M059J (cell line): ENCODE measurements at regions not wholly inside any gene's neighbourhood (a gene's known extent, or its start where the extent isn't known, plus 50 kb on each side); places are given as distances from the start of the nearest gene placed in this dataset.
A peak's percentile ranks its signal among the peaks of the same experiment; 100 is the strongest.

Experiments used
- DNase-seq: peaks from one replicate; pipeline ENCODE4 v3.0.0-alpha.2; 2012; ENCODE audit warnings: low read depth

DNA sequence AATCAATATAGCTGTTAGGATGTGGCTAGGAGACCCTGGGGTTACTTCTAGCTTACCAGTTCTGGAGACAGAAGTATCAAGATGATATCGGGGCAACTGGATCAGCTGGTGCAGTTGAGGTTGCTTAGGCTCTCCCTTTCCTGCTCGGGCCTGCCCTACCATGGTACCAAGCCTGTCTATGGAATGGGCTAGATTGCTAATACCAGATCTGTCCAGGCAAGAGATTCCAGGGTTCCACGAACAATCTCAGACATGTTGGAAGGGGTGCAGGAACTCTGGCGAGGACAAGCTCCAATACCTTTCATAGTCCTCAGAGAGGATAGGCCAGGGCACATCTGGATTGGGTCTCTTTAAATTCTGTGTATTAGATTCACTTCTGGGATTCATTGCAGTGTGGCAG is 53.8 kb downstream of the ADM start:
- no peak for DNase-seq

DNA sequence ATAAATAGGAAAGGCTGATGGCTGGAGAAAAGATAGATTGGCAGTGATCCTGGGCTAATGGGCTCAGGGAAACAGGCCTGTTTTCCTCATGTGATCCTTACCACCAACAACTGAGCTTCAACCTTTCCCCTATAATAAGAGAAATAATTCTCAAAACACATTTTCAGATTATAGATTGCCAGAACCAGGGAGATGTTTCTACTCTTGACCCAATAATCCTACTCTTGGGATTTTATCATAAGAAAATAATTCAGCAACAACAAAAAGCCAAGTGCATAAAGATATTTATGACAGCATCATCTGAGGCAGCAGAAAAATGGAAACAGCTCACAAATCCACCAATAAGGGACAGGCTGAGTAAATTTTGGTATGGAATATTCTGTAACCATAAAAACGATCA is 54.3 kb downstream of the ADM start:
- no peak for DNase-seq

- no peak for DNase-seq
These were observed 56.0 kb downstream of the ADM start for GRCh38 chr11:10360835-10361234.

DNA sequence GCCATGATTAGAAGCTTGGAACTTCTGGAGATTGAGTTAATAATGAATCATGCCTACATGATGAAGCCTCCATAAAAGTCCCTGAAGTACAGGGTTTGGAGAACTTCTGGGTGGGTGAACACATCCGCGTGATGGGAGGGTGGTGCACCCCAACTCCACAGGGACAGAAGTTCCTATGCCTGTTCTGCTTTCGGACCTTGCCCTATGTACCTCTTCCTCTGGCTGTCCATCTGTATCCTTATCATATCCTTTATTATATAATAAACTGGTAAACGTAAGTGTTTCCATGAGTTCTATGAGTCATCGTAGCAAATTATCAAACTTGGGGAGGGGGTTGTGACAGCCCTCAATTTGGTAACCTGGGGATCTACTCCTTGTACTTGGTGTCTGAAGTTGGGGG is 60.2 kb downstream of the ADM start:
- DNase-seq: no peak

GRCh38 chr11:10366568-10367331 is 61.9 kb downstream of the ADM start:
- DNase-seq: peak; percentile 97

DNA sequence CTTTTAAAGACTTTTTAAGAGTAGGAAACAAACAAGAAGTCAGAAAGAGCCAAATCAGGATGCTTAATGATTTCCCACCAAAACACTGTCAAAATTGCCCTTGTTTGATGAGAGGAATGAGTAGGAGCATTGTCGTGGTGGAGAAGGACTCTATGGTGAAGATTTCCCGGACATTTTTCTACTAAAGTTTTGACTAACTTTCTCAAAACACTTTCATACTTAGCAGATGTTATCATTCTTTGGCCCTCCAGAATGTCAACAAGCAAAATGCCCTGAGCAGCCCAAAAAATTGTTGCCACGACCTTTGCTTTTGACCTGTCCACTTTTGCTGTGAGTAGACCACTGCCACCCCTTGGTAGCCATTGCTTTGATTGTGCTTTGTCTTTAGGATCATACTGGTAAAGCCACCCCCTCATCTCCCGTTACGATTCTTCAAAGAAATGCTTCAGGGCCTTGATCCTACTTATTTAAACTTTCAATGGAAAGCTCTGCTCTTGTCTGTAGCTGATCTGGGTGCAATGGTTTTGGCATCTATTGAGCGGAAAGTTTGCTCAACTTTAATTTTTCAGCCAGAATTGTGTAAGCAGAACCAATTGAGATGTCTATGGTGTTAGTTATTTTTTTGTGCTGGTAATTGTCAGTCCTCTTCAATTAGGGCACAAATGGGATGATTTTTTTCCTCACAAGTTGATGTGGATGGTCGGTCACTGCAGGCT is 67.2 kb downstream of the ADM start:
- no peak for DNase-seq

DNA sequence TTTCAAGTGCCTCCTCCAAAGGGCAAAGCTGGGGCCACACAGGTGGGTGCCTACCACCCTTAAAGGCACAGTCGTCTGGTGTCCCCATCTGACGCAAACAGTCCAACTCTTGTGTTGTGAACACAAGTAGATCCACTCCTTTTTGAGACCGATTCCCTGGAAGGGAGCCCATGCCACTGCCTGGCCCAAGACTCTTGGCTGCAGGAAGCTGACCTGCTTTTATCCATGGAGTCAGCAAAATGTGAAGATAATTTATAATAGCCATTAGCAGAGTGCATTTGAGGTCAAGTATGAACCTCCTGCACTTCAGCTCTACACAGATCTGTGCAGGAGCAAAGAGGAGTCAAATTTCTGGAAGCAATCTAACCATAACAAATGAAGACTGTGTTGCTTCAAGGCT is 68.5 kb downstream of the ADM start:
- DNase-seq: peak; percentile 93

GRCh38 chr11:10373929-10374328 is 69.1 kb downstream of the ADM start:
- DNase-seq: no peak

GRCh38 chr11:10374386-10374785 is 69.5 kb downstream of the ADM start:
- peak; percentile 54 for DNase-seq

DNA sequence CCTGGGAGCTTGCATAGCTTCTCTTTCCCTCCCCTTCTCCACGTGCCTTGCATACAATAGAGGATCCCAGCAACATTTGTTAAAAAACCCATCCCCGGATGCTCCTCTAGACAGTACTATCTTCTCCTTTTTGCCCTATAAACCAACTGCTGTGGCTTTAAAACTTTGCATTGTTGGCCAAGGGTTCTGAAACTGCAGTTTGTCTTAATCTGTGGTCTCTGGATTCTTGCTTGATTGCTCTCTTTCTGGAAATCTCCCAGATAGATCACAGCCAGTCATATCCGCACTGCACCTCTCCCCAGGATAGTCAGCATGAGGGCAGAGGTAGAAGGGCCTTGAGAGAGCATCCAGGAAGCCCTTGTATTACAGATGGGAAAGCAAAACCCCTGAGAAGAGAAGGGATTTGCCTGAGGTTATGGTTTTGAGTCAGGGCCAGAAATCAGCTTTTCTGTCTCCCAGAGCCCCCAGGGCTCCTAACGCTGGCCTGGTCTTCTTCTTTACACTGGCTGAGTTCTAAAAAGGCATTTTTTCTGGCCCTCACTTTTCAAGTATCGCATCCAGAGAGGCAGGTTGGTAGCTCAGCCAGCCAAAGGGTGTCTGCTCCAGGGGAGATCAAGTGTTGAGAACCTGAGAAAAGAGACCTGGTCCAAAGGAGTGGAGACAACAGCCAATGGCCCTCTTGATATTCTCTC is 70.6 kb downstream of the ADM start:
- peak; percentile 99 for DNase-seq

DNA sequence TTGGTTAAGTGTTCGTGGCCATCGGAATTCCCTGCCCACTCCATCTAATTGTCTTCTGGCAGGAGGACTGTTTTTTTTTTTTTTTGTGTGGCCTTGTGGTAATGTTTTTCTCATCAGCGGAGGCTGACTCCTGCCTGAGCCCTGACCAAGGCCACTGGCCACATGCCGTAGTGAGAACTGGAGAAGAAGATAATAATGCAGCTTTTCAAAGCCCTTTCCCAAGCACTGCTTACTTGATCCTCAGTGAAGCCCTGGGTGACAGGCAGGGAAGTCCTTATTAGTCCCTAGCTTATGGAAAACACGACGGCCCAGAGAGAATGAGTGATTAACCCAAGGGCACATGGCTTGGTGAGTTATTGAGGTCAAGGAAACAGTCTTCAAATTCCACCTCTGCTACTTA is 71.2 kb downstream of the ADM start:
- DNase-seq: peak; percentile 93

DNA sequence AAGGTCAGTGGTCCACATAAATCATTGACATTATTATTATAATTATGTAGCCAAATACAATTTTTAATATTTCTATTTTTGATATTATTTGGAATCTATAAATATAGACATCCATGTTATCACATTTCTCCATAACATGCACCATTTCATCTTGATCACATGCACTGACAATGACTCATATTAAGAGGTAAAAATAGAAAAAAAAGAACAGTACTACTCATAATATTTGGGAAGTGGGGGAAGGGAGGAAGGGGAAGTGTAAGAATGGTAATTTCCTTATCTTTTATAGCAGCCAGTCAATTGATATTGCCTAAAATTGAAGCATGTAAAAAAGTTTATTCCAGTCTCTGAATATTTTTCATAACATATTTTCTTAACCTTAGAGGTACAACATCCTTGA is 72.3 kb downstream of the ADM start:
- peak; percentile 42 for DNase-seq

DNA sequence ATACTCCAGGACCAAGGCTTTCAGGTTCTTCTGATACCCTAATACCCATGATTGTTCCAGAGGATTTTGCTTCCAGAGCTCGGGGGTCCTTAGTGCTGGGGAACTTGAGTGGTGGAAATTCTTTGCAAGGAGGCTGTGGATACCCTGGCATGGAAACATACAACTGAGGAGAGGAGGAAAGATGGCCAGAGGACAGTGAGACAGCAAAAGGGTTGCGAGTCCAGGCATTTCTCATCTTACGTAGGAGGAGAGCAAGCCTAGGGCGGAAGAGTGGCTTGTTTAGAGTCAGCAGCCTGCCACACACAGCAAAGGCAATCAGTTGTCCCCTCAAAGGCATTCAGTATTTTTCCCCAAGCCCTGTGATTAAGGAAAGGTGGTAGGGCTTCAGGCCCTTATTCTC is 73.5 kb downstream of the ADM start:
- DNase-seq: no peak

DNA sequence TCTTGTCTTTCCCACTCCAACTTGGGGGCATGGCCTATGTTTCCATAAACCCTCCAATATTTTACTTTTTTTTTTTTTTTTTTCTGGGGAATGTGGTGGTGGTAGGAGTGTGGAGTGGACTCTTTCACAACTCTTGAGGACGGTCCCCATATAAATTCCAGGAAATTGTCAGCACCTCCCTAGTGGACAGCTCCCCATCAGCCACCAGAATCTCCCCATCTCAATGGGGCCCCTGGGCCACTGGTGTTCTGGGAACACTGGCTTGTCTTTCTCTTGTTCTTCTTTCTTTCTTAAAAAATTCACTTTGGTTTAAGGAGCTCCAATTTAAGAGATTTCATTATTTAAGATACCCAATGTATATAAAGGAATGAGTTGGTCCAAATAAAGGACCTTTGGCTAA is 74.1 kb downstream of the ADM start:
- peak; percentile 48 for DNase-seq

GRCh38 chr11:10379426-10379825 is 74.6 kb downstream of the ADM start:
- DNase-seq: peak; percentile 55

DNA sequence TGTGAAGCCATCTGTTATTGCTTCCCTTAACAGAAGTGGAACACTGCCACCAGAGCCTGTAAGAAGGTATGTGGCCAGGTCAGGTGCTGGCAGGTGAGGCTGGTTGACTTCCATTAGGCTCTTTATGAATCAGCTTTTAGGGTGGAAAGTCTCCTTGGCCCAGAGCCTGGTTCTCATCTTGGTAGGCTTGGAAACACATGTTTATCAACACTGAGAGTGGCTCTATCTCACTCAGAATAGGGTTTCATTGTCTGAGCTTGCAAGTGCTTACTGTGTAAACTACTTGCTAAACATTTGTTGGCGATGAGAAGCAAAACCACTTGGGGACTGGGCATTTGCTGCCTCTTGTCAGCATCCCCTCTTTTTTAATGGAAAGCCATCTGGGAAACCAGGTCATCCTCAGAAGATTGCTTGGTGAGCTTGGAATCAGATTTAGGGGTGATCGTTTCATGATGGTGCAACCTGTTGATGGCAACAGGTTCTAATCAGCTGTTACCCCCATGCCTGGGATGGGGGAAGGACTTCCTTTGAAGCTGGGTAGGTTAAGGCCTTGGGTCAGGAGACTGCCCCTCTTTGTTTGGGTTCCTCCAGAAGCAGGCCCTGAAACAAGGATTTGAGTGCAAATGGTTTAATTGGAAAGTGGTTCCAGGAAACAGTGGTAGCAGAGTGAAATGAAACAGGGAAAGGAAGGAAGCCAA is 75.0 kb upstream of the AMPD3 start:
- peak; percentile 69 for DNase-seq

DNA sequence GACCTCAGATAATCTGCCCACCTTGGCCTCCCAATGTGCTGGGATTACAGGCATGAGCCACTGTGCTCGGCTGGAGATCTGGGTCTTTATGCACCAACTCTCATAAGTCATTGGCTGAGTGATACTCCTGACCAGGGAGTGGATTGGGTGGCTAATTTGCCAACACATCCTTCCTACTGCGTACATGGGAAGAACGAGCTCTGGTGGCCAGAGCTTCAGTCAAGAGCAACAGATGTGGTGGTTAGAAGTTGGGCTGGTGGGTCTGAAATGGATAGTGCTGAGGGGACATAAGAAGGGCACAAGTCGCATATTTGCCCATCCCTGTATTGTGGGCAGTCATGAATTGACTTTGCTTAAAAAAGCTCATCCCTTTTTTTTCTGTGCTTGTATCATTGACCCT is 74.1 kb upstream of the AMPD3 start:
- no peak for DNase-seq

- DNase-seq: no peak
These were observed 73.3 kb upstream of the AMPD3 start for GRCh38 chr11:10381736-10382135.

GRCh38 chr11:10382518-10382917 is 72.5 kb upstream of the AMPD3 start:
- no peak for DNase-seq

DNA sequence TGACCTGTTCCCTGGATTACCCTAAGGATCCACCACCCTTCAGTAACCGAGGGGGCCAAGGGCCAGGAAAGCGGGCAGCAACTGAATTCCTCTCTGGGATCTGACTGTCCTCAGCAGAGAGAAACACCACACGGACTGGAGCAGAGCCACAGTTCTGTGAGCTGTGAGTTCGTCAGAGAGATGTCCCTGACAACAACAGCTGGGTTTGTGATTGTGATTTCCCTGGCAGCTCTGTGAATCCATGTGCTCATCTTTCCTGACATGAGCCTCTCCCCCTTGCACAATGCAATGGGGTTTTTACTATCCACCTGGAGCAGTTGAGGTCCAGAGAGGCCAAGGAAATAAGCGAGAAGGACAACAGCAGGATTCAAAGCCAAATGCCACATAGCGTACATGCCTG is 69.4 kb upstream of the AMPD3 start:
- DNase-seq: no peak

GRCh38 chr11:10386361-10386760 is 68.7 kb upstream of the AMPD3 start:
- DNase-seq: no peak

DNA sequence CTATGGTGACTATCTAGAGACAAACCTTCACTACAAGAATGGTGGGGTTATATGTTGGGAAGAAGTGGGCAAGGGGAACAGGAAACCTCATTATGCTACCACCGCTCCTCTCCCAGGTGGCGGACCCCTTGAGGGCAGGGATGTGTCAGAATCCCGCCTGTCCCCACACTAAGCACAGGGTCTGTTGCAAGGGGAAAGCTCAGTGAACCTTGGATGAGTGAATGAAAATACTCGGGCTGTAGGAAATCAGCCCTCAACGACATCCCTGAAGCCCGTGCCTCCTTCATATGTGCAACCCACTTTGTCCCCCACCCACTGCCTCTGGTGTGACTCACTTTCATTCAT is 68.2 kb upstream of the AMPD3 start:
- DNase-seq: no peak
